SK-N-SH (cell line): ENCODE measurements at regions not wholly inside any gene's neighbourhood (a gene's known extent, or its start where the extent isn't known, plus 50 kb on each side); places are given as distances from the start of the nearest gene placed in this dataset.

Experiments
- CTCF ChIA-PET: fragments of 300-600, 350-600 bp; formaldehyde crosslinking; extraction: SDS; loops from one replicate; lab custom pipeline; 2021; lab: Yijun Ruan, JAX
- POLR2A ChIA-PET: fragments of 350-600 bp; sonication (Branson Sonifier 250); formaldehyde crosslinking; extraction: SDS; loops from one replicate; lab custom pipeline; 2020; ENCODE audit warnings: antibody characterized with exemption, inconsistent platforms; lab: Yijun Ruan, JAX
- DNase-seq: peaks from one replicate; pipeline ENCODE4 v3.0.0; 2012
- H2AFZ ChIP-seq: fragments of 200-600 bp; sonication (generic); 2 replicates; pipeline ENCODE4 v1.8.1; 2016; ENCODE audit warnings: antibody characterized with exemption, mild to moderate bottlenecking, low read depth
- H3F3A ChIP-seq: fragments of 200-600 bp; sonication (generic); replicated peaks from 2 replicates; pipeline ENCODE3; 2016; ENCODE audit warnings: antibody characterized with exemption, mild to moderate bottlenecking; ENCODE audit not compliant: insufficient read depth
- H3K27ac ChIP-seq, 2 experiments: fragments of 200-500 bp in 1 of 2; fragments of 200-600 bp in 1 of 2; sonication (Bioruptor generic) in 1 of 2; sonication (generic), shearing (Covaris generic) in 1 of 2; 2 replicates each; pipeline versions ENCODE4 v1.5.1 to v1.6.1; 2014 to 2016; ENCODE audit warnings: low read depth in 2 of 2, inconsistent platforms in 1 of 2, low read length in 1 of 2, mild to moderate bottlenecking in 1 of 2, mixed read lengths in 1 of 2
- H3K27me3 ChIP-seq: fragments of 200-600 bp; sonication (generic), shearing (Covaris generic); 2 replicates; pipeline ENCODE4 v1.6.1; 2016; ENCODE audit warnings: mixed run types; ENCODE audit not compliant: insufficient read depth
- H3K36me3 ChIP-seq, 2 experiments: fragments of 200-500 bp in 1 of 2; fragments of 200-600 bp in 1 of 2; sonication (Bioruptor generic) in 1 of 2; sonication (generic) in 1 of 2; replicated peaks in 1 of 2; 2 replicates each; pipeline versions ENCODE3 to v1.5.1; 2014 to 2016; ENCODE audit warnings: low read length in 1 of 2, mild to moderate bottlenecking in 1 of 2; ENCODE audit not compliant: insufficient read depth in 2 of 2, control insufficient read depth in 1 of 2
- H3K4me1 ChIP-seq, 2 experiments: fragments of 200-500 bp in 1 of 2; fragments of 200-600 bp in 1 of 2; sonication (Bioruptor generic) in 1 of 2; sonication (generic), shearing (Covaris generic) in 1 of 2; 2 replicates each; pipeline versions ENCODE4 v1.5.1 to v1.6.1; 2014 to 2016; ENCODE audit warnings: low read depth in 1 of 2, low read length in 1 of 2, mixed run types in 1 of 2; ENCODE audit not compliant: insufficient read depth in 2 of 2, control insufficient read depth in 1 of 2
- H3K4me2 ChIP-seq: fragments of 200-600 bp; sonication (generic), shearing (Covaris generic); 2 replicates; pipeline ENCODE4 v1.6.1; 2017; ENCODE audit warnings: mixed run types
- H3K4me3 ChIP-seq, 2 experiments: fragments of 200-500 bp in 1 of 2; fragments of 200-600 bp in 1 of 2; sonication (Bioruptor generic) in 1 of 2; sonication (generic), shearing (Covaris generic) in 1 of 2; 2 replicates each; pipeline versions ENCODE4 v1.5.1 to v1.8.1; 2014 to 2016; ENCODE audit warnings: low read depth in 2 of 2, inconsistent platforms in 1 of 2, low read length in 1 of 2, mild to moderate bottlenecking in 1 of 2, mixed read lengths in 1 of 2, moderate library complexity in 1 of 2
- H3K79me2 ChIP-seq: fragments of 200-600 bp; sonication (generic); 2 replicates; pipeline ENCODE4 v1.8.1; 2017; ENCODE audit warnings: mild to moderate bottlenecking; ENCODE audit not compliant: insufficient read depth
- H3K9ac ChIP-seq: fragments of 200-600 bp; sonication (generic); 2 replicates; pipeline ENCODE4 v1.6.1; 2017; ENCODE audit warnings: mixed run types
- H3K9me2 ChIP-seq: fragments of 200-600 bp; sonication (generic); 2 replicates; pipeline ENCODE4 v1.6.1; 2017; ENCODE audit warnings: mixed run types
- H3K9me3 ChIP-seq: fragments of 200-600 bp; sonication (generic); 2 replicates; pipeline ENCODE4 v1.6.1; 2017; ENCODE audit warnings: mixed run types, mild to moderate bottlenecking, moderate library complexity
- H4K20me1 ChIP-seq: fragments of 200-600 bp; sonication (generic); 2 replicates; pipeline ENCODE4 v1.6.1; 2017; ENCODE audit warnings: mild to moderate bottlenecking, mixed run types; ENCODE audit not compliant: insufficient read depth
- CHD2 ChIP-seq: fragments of 150-350 bp; IDR thresholded peaks from 2 replicates; pipeline ENCODE4 v1.6.1; 2018; ENCODE audit warnings: low read length; ENCODE audit not compliant: partially characterized antibody
- CTCF ChIP-seq: fragments of 200-600 bp; sonication (generic); IDR thresholded peaks from 2 replicates; pipeline ENCODE4 v1.6.1; 2017; ENCODE audit warnings: antibody characterized with exemption, mild to moderate bottlenecking, moderate library complexity
- ELF1 ChIP-seq: IDR thresholded peaks from 2 replicates; pipeline ENCODE4 v1.4.0; 2012
- EP300 ChIP-seq, 2 experiments: IDR thresholded peaks; 2 replicates each; pipeline versions ENCODE4 v1.4.0 to v1.6.1; 2012; ENCODE audit warnings: borderline replicate concordance in 1 of 2, low read depth in 1 of 2, low read length in 1 of 2
- EZH2phosphoT487 ChIP-seq: fragments of 200-600 bp; sonication (generic); IDR thresholded peaks from 2 replicates; pipeline ENCODE4 v1.6.1; 2017; ENCODE audit warnings: low read depth, mixed run types, mild to moderate bottlenecking, antibody characterized with exemption, moderate library complexity, borderline replicate concordance
- FOSL2 ChIP-seq: IDR thresholded peaks from 2 replicates; pipeline ENCODE4 v1.4.0; 2012; ENCODE audit warnings: low read depth, mild to moderate bottlenecking, moderate library complexity, borderline replicate concordance
- FOXJ3 ChIP-seq: sonication (generic); formaldehyde crosslinking; IDR thresholded peaks from 2 replicates; pipeline ENCODE4 v1.5.1; 2020; ENCODE audit warnings: mild to moderate bottlenecking, missing genetic modification reagents
- GATA2 ChIP-seq: sonication (generic); formaldehyde crosslinking; IDR thresholded peaks from 2 replicates; pipeline ENCODE4 v1.5.0; 2020; ENCODE audit warnings: mild to moderate bottlenecking, missing genetic modification reagents
- IRF3 ChIP-seq: fragments of 150-350 bp; IDR thresholded peaks from 2 replicates; pipeline ENCODE4 v1.6.1; 2016; ENCODE audit warnings: mild to moderate bottlenecking, low read depth, low read length
- MEF2A ChIP-seq: IDR thresholded peaks from 2 replicates; pipeline ENCODE4 v1.4.0; 2012; ENCODE audit warnings: low read depth, borderline replicate concordance
- NFIC ChIP-seq: IDR thresholded peaks from 2 replicates; pipeline ENCODE4 v1.4.0; 2012; ENCODE audit warnings: borderline replicate concordance
- NRF1 ChIP-seq: IDR thresholded peaks from 2 replicates; pipeline ENCODE4 v1.6.1; 2012; ENCODE audit warnings: low read depth, mild to moderate bottlenecking, low read length
- PBX3 ChIP-seq: IDR thresholded peaks from 2 replicates; pipeline ENCODE4; 2012
- POLR2AphosphoS5 ChIP-seq: IDR thresholded peaks from 2 replicates; pipeline ENCODE4 v1.6.1; 2012; ENCODE audit warnings: low read depth, low read length
- RFX5 ChIP-seq: IDR thresholded peaks from 2 replicates; pipeline ENCODE4 v1.6.1; 2012; ENCODE audit warnings: mild to moderate bottlenecking, improper control_type of control experiment, low read length
- RXRA ChIP-seq: IDR thresholded peaks from 2 replicates; pipeline ENCODE4 v1.4.0; 2012; ENCODE audit warnings: low read depth, mild to moderate bottlenecking, borderline replicate concordance
- SIN3A ChIP-seq: IDR thresholded peaks from 2 replicates; pipeline ENCODE4 v1.6.1; 2012; ENCODE audit warnings: low read depth, mild to moderate bottlenecking, low read length, moderate library complexity, borderline replicate concordance
- SMC3 ChIP-seq: IDR thresholded peaks from 2 replicates; pipeline ENCODE4 v1.6.1; 2012; ENCODE audit warnings: low read depth, low read length, improper control_type of control experiment
- TAF1 ChIP-seq: IDR thresholded peaks from 2 replicates; pipeline ENCODE4 v1.6.1; 2012; ENCODE audit warnings: low read depth, mild to moderate bottlenecking, low read length, moderate library complexity, borderline replicate concordance
- TCF12 ChIP-seq: IDR thresholded peaks from 2 replicates; pipeline ENCODE4 v1.4.0; 2012
- TEAD4 ChIP-seq: IDR thresholded peaks from 2 replicates; pipeline ENCODE4 v1.4.0; 2012; ENCODE audit warnings: mild to moderate bottlenecking, borderline replicate concordance; ENCODE audit not compliant: insufficient read depth
- WGBS: methylation state at CpG from one replicate; pipeline ENCODE4 v1.1.6; 2017; ENCODE audit warnings: low lambda C conversion rate; 5-methylcytosine and 5-hydroxymethylcytosine counted together

GRCh38 chr6:144688713-144689112 lies 403.6 kb downstream of the UTRN start (continued):
- no peak for TF ChIP-seq TEAD4
- TF ChIP-seq, all 33 proteins: peak for 0

GRCh38 chr6:144689503-144690040 lies 404.4 kb downstream of the UTRN start:
- H3K4me2 ChIP-seq, result no peak overlapping the region
- no peaks in the 10 kb centered on the region for H3K36me3 ChIP-seq
- no peak for DNase-seq
- no peaks in the 10 kb centered on the region for H3K4me1 ChIP-seq
- no peak overlapping the region for H3K9ac ChIP-seq
- no peaks in the 10 kb centered on the region for H3K27me3 ChIP-seq
- CTCF ChIA-PET, result no interaction called here
- H3K9me3 ChIP-seq, result no peaks in the 10 kb centered on the region
- WGBS, result 47% methylated on average over 3 of the region's 3 CpGs
- no peak overlapping the region for H2AFZ ChIP-seq
- H3K9me2 ChIP-seq, result no peaks in the 10 kb centered on the region
- H3K4me3 ChIP-seq, result no peak overlapping the region
- TF ChIP-seq FOSL2 (no peak), CHD2 (no peak), RXRA (no peak), PBX3 (no peak), NFIC (no peak)
- H3K27ac ChIP-seq, result no peak overlapping the region
- H4K20me1 ChIP-seq, result no peaks in the 10 kb centered on the region
- H3K79me2 ChIP-seq, result no peaks in the 10 kb centered on the region
- POLR2A ChIA-PET, result no interaction called here
- no peaks in the 10 kb centered on the region for H3F3A ChIP-seq

GRCh38 chr6:144690133-144690532 lies 405.0 kb downstream of the UTRN start:
- Histone ChIP-seq H3F3A (no peaks in the 10 kb centered on the region), H3K79me2 (no peaks in the 10 kb centered on the region), H3K27me3 (no peaks in the 10 kb centered on the region), H3K27ac (no peak overlapping the region)
- WGBS, result 83% methylated on average over 1 of the region's 1 CpG
- TF ChIP-seq RFX5 (no peak), SIN3A (no peak), NRF1 (no peak), PBX3 (no peak), EZH2phosphoT487 (no peak), TAF1 (no peak), ELF1 (no peak), TCF12 (no peak), CTCF (no peak), POLR2AphosphoS5 (no peak), GATA2 (CRISPR knock-in tag) (no peak), NFIC (no peak), SMC3 (no peak), FOXJ3 (CRISPR knock-in tag) (no peak), IRF3 (no peak), RXRA (no peak), EP300 (IDR thresholded peaks at IDR 0.05; ENCODE audit: borderline replicate concordance in 1 of 2, low read depth in 1 of 2, low read length in 1 of 2) (no peak), MEF2A (no peak)
- TF ChIP-seq, all 33 proteins: peak for 0
- H3K36me3 ChIP-seq, result no peaks in the 10 kb centered on the region
- ChIA-PET CTCF (no interaction called here), POLR2A (no interaction called here)
- H4K20me1 ChIP-seq, result no peaks in the 10 kb centered on the region
- no peak for DNase-seq
- no peak overlapping the region for H3K4me3 ChIP-seq
- H2AFZ ChIP-seq, result no peak overlapping the region
- H3K4me1 ChIP-seq, result no peaks in the 10 kb centered on the region
- H3K9me2 ChIP-seq, result no peaks in the 10 kb centered on the region
- H3K4me2 ChIP-seq, result no peak overlapping the region
- no peak overlapping the region for H3K9ac ChIP-seq
- no peaks in the 10 kb centered on the region for H3K9me3 ChIP-seq
